KMS-11 (cell line): ENCODE measurements at regions not wholly inside any gene's neighbourhood (a gene's known extent, or its start where the extent isn't known, plus 50 kb on each side); places are given as distances from the start of the nearest gene placed in this dataset.

Experiments
- H2AFZ ChIP-seq: fragments of 200-600 bp; sonication (generic); 2 replicates; pipeline ENCODE4 v1.6.1; 2016; ENCODE audit warnings: antibody characterized with exemption, mixed run types, low read depth
- H3K27ac ChIP-seq: fragments of 200-600 bp; sonication (generic); 2 replicates; pipeline ENCODE4 v1.6.1; 2016; ENCODE audit warnings: mild to moderate bottlenecking, mixed run types
- H3K27me3 ChIP-seq: fragments of 200-600 bp; sonication (generic); 2 replicates; pipeline ENCODE4 v1.6.1; 2017; ENCODE audit warnings: mild to moderate bottlenecking, low read depth, mixed run types, moderate library complexity; ENCODE audit not compliant: insufficient read depth
- H3K36me3 ChIP-seq: fragments of 200-600 bp; sonication (generic); 2 replicates; pipeline ENCODE4 v1.6.1; 2017; ENCODE audit warnings: mild to moderate bottlenecking, mixed run types; ENCODE audit not compliant: insufficient read depth
- H3K4me1 ChIP-seq: fragments of 200-600 bp; sonication (generic); 2 replicates; pipeline ENCODE4 v1.6.1; 2016; ENCODE audit warnings: mild to moderate bottlenecking, low read depth, mixed run types; ENCODE audit not compliant: poor library complexity, severe bottlenecking
- H3K4me2 ChIP-seq: fragments of 200-600 bp; sonication (generic); 2 replicates; pipeline ENCODE4 v1.7.0; 2016; ENCODE audit warnings: mild to moderate bottlenecking, mixed run types
- H3K4me3 ChIP-seq: fragments of 200-600 bp; sonication (generic); IDR thresholded peaks from 2 replicates; pipeline ENCODE4 v1.6.1; 2017; ENCODE audit warnings: low read depth, low read length, mixed read lengths; ENCODE audit not compliant: insufficient read depth
- H3K79me2 ChIP-seq: fragments of 200-600 bp; sonication (generic); 2 replicates; pipeline ENCODE4 v1.6.1; 2016; ENCODE audit warnings: low read depth, mixed run types; ENCODE audit not compliant: insufficient read depth
- H3K9ac ChIP-seq: fragments of 200-600 bp; sonication (generic); 2 replicates; pipeline ENCODE4 v1.6.1; 2016; ENCODE audit warnings: mild to moderate bottlenecking, mixed run types
- H4K20me1 ChIP-seq: fragments of 200-600 bp; sonication (generic); 2 replicates; pipeline ENCODE4 v1.6.1; 2016; ENCODE audit warnings: mild to moderate bottlenecking, mixed run types; ENCODE audit not compliant: insufficient read depth
- TF ChIP-seq, protein P1 (sequence below): fragments of 200-600 bp; sonication (generic); conservative IDR thresholded peaks from 2 replicates; pipeline ENCODE4 v1.6.1; 2017; ENCODE audit warnings: low read depth, mild to moderate bottlenecking, antibody characterized with exemption, low read length, moderate library complexity, mixed read lengths

DNA sequence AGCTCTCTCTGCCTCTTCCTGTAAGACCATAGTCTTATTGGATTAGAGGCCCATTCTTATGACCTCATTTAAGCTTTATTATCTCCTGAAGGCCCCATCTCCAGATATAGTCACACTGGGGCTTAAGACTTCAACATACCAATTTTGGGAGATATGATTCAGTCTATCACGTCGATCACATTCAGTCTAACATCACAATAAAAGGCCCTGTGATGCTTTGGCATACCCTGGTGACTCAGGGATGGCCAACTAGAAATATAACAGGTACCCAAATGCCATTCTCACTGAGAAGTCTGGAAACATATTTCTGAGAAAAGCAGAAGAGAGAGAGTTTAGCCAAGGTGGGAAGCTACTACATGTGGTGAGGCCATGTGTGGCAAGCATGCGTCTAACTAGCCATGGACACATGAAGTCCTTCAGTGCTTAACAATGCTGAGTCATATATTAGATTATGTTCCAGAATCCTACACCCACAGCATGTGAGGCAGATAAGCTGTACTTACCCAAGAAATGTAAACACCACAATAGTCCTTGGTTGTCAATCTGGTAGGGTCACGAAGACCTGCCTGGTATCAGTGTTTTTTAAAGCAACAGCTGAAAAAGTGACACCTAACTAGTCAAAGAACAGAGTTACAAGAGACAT is 485.1 kb downstream of the FOXO1 start:
- H3K79me2 ChIP-seq = no peaks in the 10 kb centered on the region
- no peak overlapping the region for H3K27ac ChIP-seq
- H3K4me1 ChIP-seq = no peaks in the 10 kb centered on the region
- no peak overlapping the region for H3K9ac ChIP-seq
- no peak overlapping the region for H3K4me3 ChIP-seq
- no peak overlapping the region for H3K4me2 ChIP-seq
- H4K20me1 ChIP-seq = no peaks in the 10 kb centered on the region
- no peaks in the 10 kb centered on the region for H3K27me3 ChIP-seq
- H2AFZ ChIP-seq = no peak overlapping the region
- no peaks in the 10 kb centered on the region for H3K36me3 ChIP-seq
- TF ChIP-seq, protein P1, sequence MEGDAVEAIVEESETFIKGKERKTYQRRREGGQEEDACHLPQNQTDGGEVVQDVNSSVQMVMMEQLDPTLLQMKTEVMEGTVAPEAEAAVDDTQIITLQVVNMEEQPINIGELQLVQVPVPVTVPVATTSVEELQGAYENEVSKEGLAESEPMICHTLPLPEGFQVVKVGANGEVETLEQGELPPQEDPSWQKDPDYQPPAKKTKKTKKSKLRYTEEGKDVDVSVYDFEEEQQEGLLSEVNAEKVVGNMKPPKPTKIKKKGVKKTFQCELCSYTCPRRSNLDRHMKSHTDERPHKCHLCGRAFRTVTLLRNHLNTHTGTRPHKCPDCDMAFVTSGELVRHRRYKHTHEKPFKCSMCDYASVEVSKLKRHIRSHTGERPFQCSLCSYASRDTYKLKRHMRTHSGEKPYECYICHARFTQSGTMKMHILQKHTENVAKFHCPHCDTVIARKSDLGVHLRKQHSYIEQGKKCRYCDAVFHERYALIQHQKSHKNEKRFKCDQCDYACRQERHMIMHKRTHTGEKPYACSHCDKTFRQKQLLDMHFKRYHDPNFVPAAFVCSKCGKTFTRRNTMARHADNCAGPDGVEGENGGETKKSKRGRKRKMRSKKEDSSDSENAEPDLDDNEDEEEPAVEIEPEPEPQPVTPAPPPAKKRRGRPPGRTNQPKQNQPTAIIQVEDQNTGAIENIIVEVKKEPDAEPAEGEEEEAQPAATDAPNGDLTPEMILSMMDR = no peak

DNA sequence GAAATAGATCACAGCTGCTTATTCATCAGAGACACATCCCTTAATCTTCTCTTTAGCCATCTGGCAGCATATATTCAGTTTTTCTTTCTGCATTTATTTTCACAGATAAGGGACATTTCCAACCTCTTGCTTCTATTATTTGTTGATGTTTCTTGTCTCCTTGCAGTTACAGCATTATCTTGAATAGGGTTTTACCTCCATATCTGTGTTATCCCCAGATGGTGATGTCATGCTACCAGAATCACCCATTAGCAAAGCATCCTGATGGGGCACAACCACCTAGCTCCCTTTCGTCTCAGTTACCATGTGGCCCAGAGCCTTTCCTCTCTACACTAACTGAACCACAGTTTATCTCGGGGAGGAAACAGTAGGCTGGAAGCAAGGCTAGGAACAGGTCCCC is 483.9 kb downstream of the FOXO1 start:
- H3K27ac ChIP-seq = no peak overlapping the region
- H3K4me1 ChIP-seq = no peaks in the 10 kb centered on the region
- H2AFZ ChIP-seq = no peak overlapping the region
- H3K9ac ChIP-seq = no peak overlapping the region
- H3K79me2 ChIP-seq = no peaks in the 10 kb centered on the region
- no peaks in the 10 kb centered on the region for H4K20me1 ChIP-seq
- H3K4me3 ChIP-seq = no peak overlapping the region
- TF ChIP-seq, protein P1 = no peak
- H3K27me3 ChIP-seq = no peaks in the 10 kb centered on the region
- no peaks in the 10 kb centered on the region for H3K36me3 ChIP-seq
- no peak overlapping the region for H3K4me2 ChIP-seq

GRCh38 chr13:40185414-40185813 is 481.0 kb downstream of the FOXO1 start:
- Histone ChIP-seq H3K4me1 (no peaks in the 10 kb centered on the region), H3K27me3 (no peaks in the 10 kb centered on the region), H3K4me2 (no peak overlapping the region), H3K4me3 (no peak overlapping the region), H3K27ac (no peak overlapping the region), H3K79me2 (no peaks in the 10 kb centered on the region), H4K20me1 (no peaks in the 10 kb centered on the region), H3K9ac (no peak overlapping the region), H2AFZ (no peak overlapping the region), H3K36me3 (no peaks in the 10 kb centered on the region)
- TF ChIP-seq, protein P1 = no peak

GRCh38 chr13:40186041-40186440 is 480.4 kb downstream of the FOXO1 start:
- H3K4me3 ChIP-seq = no peak overlapping the region
- H3K27ac ChIP-seq = no peak overlapping the region
- no peaks in the 10 kb centered on the region for H3K36me3 ChIP-seq
- H3K4me1 ChIP-seq = no peaks in the 10 kb centered on the region
- H4K20me1 ChIP-seq = no peaks in the 10 kb centered on the region
- H3K79me2 ChIP-seq = no peaks in the 10 kb centered on the region
- H3K9ac ChIP-seq = no peak overlapping the region
- no peaks in the 10 kb centered on the region for H3K27me3 ChIP-seq
- TF ChIP-seq, protein P1 = no peak
- no peak overlapping the region for H3K4me2 ChIP-seq
- no peak overlapping the region for H2AFZ ChIP-seq
